Left ventricle myocardium superior (tissue), 1 donor: ENCODE measurements at regions not wholly inside any gene's neighbourhood (a gene's known extent, or its start where the extent isn't known, plus 50 kb on each side); places are given as distances from the start of the nearest gene placed in this dataset.

ENCODE experiments used
- ATAC-seq: fragments of 200-7000 bp; cut with Tn5 transposase; one replicate; pipeline ENCODE4 v1.9.1; 2020; ENCODE audit warnings: mild to moderate bottlenecking, moderate library complexity
- DNase-seq: peaks from one replicate; pipeline ENCODE4 v3.0.0-alpha.2; 2020
- intact Hi-C: fragments of 100-400 bp; cut with micrococcal nuclease; formaldehyde crosslinking; loops from one replicate; pipeline ENCODE4 v1.11.0; 2022
- donor health status: DM: no; HTN: yes; CAD: no; lungs with severe emphysema.

GRCh38 chr13:70856025-70856424 lies 747.8 kb upstream of the KLHL1 start:
- ATAC-seq (no peak), DNase-seq (no peak)
- intact Hi-C loops, result no loop called here

- ATAC-seq (no peak), DNase-seq (no peak)
- intact Hi-C loops, result no loop called here
Observed at GRCh38 chr13:70849222-70849621, 741.0 kb upstream of the KLHL1 start.

GRCh38 chr13:70844391-70845108 lies 736.3 kb upstream of the KLHL1 start:
- intact Hi-C loops, result no loop called here
- DNase-seq, result no peak

GRCh38 chr13:70842062-70842644 lies 733.9 kb upstream of the KLHL1 start:
- DNase-seq (no peak), ATAC-seq (no peak)
- intact Hi-C loops, result no loop called here

More at GRCh38 chr13:70844391-70845108, 736.3 kb upstream of the KLHL1 start:
- no peak for ATAC-seq

- intact Hi-C loops, result no loop called here
- no peak for DNase-seq
- ATAC-seq, result no peak
Observed at GRCh38 chr13:70841240-70842061, 733.2 kb upstream of the KLHL1 start.

- intact Hi-C loops, result no loop called here
- DNase-seq (no peak), ATAC-seq (no peak)
Observed at GRCh38 chr13:70835371-70835770, 727.1 kb upstream of the KLHL1 start.

GRCh38 chr13:70829748-70830147 lies 721.5 kb upstream of the KLHL1 start:
- intact Hi-C loops, result no loop called here
- DNase-seq (no peak), ATAC-seq (no peak)

GRCh38 chr13:70817576-70817975 lies 709.3 kb upstream of the KLHL1 start:
- intact Hi-C loops, result no loop called here
- ATAC-seq (no peak), DNase-seq (no peak)

GRCh38 chr13:70816853-70817252 lies 708.6 kb upstream of the KLHL1 start:
- intact Hi-C loops, result no loop called here
- DNase-seq (no peak), ATAC-seq (no peak)

GRCh38 chr13:70814684-70815083 lies 706.4 kb upstream of the KLHL1 start:
- no peak for DNase-seq
- no peak for ATAC-seq
- intact Hi-C loops, result no loop called here

GRCh38 chr13:70812481-70812880 lies 704.2 kb upstream of the KLHL1 start:
- DNase-seq (no peak), ATAC-seq (no peak)
- intact Hi-C loops, result no loop called here

- no peak for ATAC-seq
- intact Hi-C loops, result no loop called here
- no peak for DNase-seq
Observed at GRCh38 chr13:70809588-70809987, 701.3 kb upstream of the KLHL1 start.

GRCh38 chr13:70798385-70798784 lies 690.1 kb upstream of the KLHL1 start:
- DNase-seq (no peak), ATAC-seq (no peak)
- intact Hi-C loops, result no loop called here

GRCh38 chr13:70795484-70795883 lies 687.2 kb upstream of the KLHL1 start:
- DNase-seq, result no peak
- intact Hi-C loops, result no loop called here
- no peak for ATAC-seq

GRCh38 chr13:70792121-70792520 lies 683.9 kb upstream of the KLHL1 start:
- DNase-seq (no peak), ATAC-seq (no peak)
- intact Hi-C loops, result no loop called here

GRCh38 chr13:70789751-70790150 lies 681.5 kb upstream of the KLHL1 start:
- intact Hi-C loops, result no loop called here
- ATAC-seq (no peak), DNase-seq (no peak)

- intact Hi-C loops, result no loop called here
- ATAC-seq (no peak), DNase-seq (no peak)
Observed at GRCh38 chr13:70788074-70788473, 679.8 kb upstream of the KLHL1 start.

GRCh38 chr13:70784207-70784989 lies 676.1 kb upstream of the KLHL1 start:
- no peak for DNase-seq
- intact Hi-C loops, result no loop called here
- ATAC-seq, result no peak

GRCh38 chr13:70769817-70770216 lies 661.6 kb upstream of the KLHL1 start:
- DNase-seq, result no peak
- no peak for ATAC-seq
- intact Hi-C loops, result no loop called here

GRCh38 chr13:70758932-70759331 lies 650.7 kb upstream of the KLHL1 start:
- intact Hi-C loops, result no loop called here
- no peak for ATAC-seq
- no peak for DNase-seq
